ENCODE measurements at regions not wholly inside any gene's neighbourhood (a gene's known extent, or its start where the extent isn't known, plus 50 kb on each side); places are given as distances from the start of the nearest gene placed in this dataset.

GRCh38 chr7:35419391-35419755, 165.5 kb upstream of the TBX20 start:
- intact Hi-C loops (cut with micrococcal nuclease): no loop called here
- DNase-seq: no peak
- no peak overlapping the region for H3K27ac Mint-ChIP-seq
- no peaks in the 10 kb centered on the region for H3K36me3 Mint-ChIP-seq (ENCODE audit: low read depth)
- no peak overlapping the region for H3K4me3 Mint-ChIP-seq
- no peak for TF ChIP-seq CTCF (IDR thresholded peaks at IDR 0.05)
- ChIA-PET POLR2A (no interaction called here), CTCF (interaction anchor here (1.6 kb wide), 1 partner anchor 10 kb away, joined by 4 read pairs; no protein-coding TSS in a partner anchor)
- peaks cover 20% of the 10 kb centered on the region for H3K27me3 Mint-ChIP-seq
- no peaks in the 10 kb centered on the region for H3K4me1 Mint-ChIP-seq (ENCODE audit: low read depth)
- no peaks in the 10 kb centered on the region for H3K9me3 Mint-ChIP-seq
- ATAC-seq: no peak

- DNase-seq (no peak), ATAC-seq (no peak)
- no peaks in the 10 kb centered on the region for H3K36me3 Mint-ChIP-seq (ENCODE audit: low read depth)
- no peaks in the 10 kb centered on the region for H3K9me3 Mint-ChIP-seq
- CTCF ChIA-PET: interaction anchor here (1.4 kb wide), 1 partner anchor 102 kb away, joined by 4 read pairs; no protein-coding TSS in a partner anchor
- H3K27me3 Mint-ChIP-seq: peaks cover 15% of the 10 kb centered on the region
- intact Hi-C loops (cut with micrococcal nuclease): no loop called here
- no peaks in the 10 kb centered on the region for H3K4me1 Mint-ChIP-seq (ENCODE audit: low read depth)
- no peak for TF ChIP-seq CTCF (IDR thresholded peaks at IDR 0.05)
- no peak overlapping the region for H3K4me3 Mint-ChIP-seq
- POLR2A ChIA-PET: no interaction called here
- no peak overlapping the region for H3K27ac Mint-ChIP-seq
Observed at GRCh38 chr7:35418716-35419390, 165.0 kb upstream of the TBX20 start.

GRCh38 chr7:35416568-35416967, 162.7 kb upstream of the TBX20 start:
- H3K4me1 Mint-ChIP-seq (ENCODE audit: low read depth): no peaks in the 10 kb centered on the region
- TF ChIP-seq CTCF (IDR thresholded peaks at IDR 0.05): no peak
- DNase-seq (no peak), ATAC-seq (no peak)
- no peak overlapping the region for H3K4me3 Mint-ChIP-seq
- H3K9me3 Mint-ChIP-seq: no peaks in the 10 kb centered on the region
- CTCF ChIA-PET: interaction anchor here (2.1 to 2.4 kb wide), 2 partner anchors 8 to 208 kb away, joined by 8 to 12 read pairs; no protein-coding TSS in a partner anchor
- POLR2A ChIA-PET: no interaction called here
- intact Hi-C loops (cut with micrococcal nuclease): no loop called here
- no peak overlapping the region for H3K27ac Mint-ChIP-seq
- no peaks in the 10 kb centered on the region for H3K36me3 Mint-ChIP-seq (ENCODE audit: low read depth)
- H3K27me3 Mint-ChIP-seq: peaks cover 9% of the 10 kb centered on the region

- H3K36me3 Mint-ChIP-seq (ENCODE audit: low read depth): no peaks in the 10 kb centered on the region
- H3K27ac Mint-ChIP-seq: no peak overlapping the region
- DNase-seq: no peak
- no peaks in the 10 kb centered on the region for H3K9me3 Mint-ChIP-seq
- no peak overlapping the region for H3K4me3 Mint-ChIP-seq
- CTCF ChIA-PET: interaction anchor here (1.1 to 2.4 kb wide), 4 partner anchors 9 to 209 kb away, joined by 3 to 12 read pairs (median 6); no protein-coding TSS in a partner anchor
- POLR2A ChIA-PET: no interaction called here
- intact Hi-C loops (cut with micrococcal nuclease): no loop called here
- H3K27me3 Mint-ChIP-seq: peaks cover 16% of the 10 kb centered on the region
- H3K4me1 Mint-ChIP-seq (ENCODE audit: low read depth): no peaks in the 10 kb centered on the region
- TF ChIP-seq CTCF (IDR thresholded peaks at IDR 0.05): no peak
- no peak for ATAC-seq
Observed at GRCh38 chr7:35415411-35415822, 161.5 kb upstream of the TBX20 start.

- ChIA-PET CTCF (no interaction called here), POLR2A (no interaction called here)
- ATAC-seq (no peak), DNase-seq (no peak)
- no peaks in the 10 kb centered on the region for H3K9me3 Mint-ChIP-seq
- no peaks in the 10 kb centered on the region for H3K36me3 Mint-ChIP-seq (ENCODE audit: low read depth)
- no peak overlapping the region for H3K27ac Mint-ChIP-seq
- H3K4me1 Mint-ChIP-seq (ENCODE audit: low read depth): no peaks in the 10 kb centered on the region
- TF ChIP-seq CTCF (IDR thresholded peaks at IDR 0.05): no peak
- H3K27me3 Mint-ChIP-seq: peaks cover 17% of the 10 kb centered on the region
- intact Hi-C loops (cut with micrococcal nuclease): no loop called here
- no peak overlapping the region for H3K4me3 Mint-ChIP-seq
Observed at GRCh38 chr7:35411331-35411730, 157.4 kb upstream of the TBX20 start.

Measured in activated CD8-positive, alpha-beta T cell treated with anti-CD3 and anti-CD28 coated beads for 36 hours (primary cell).